GM23338 (cell line): ENCODE measurements at regions not wholly inside any gene's neighbourhood (a gene's known extent, or its start where the extent isn't known, plus 50 kb on each side); places are given as distances from the start of the nearest gene placed in this dataset.
A peak's percentile ranks its signal among the peaks of the same experiment; 100 is the strongest.

Source experiments
- ATAC-seq: fragments of 200-7000 bp; cut with Tn5 transposase; 3 replicates; pipeline ENCODE4 v1.9.1; 2020
- DNase-seq: peaks from one replicate; pipeline ENCODE4 v3.0.0-alpha.2; 2015; ENCODE audit warnings: low spot score
- H2AFZ ChIP-seq: fragments of 200-600 bp; sonication (generic); 2 replicates; pipeline ENCODE4 v1.8.0; 2016; ENCODE audit warnings: antibody characterized with exemption, mild to moderate bottlenecking, moderate library complexity
- H3F3A ChIP-seq: fragments of 200-600 bp; sonication (generic); replicated peaks from 2 replicates; pipeline ENCODE4 v1.8.0; 2017; ENCODE audit warnings: antibody characterized with exemption, mixed run types, low read depth
- H3K27ac ChIP-seq: fragments of 200-600 bp; sonication (generic); 2 replicates; pipeline ENCODE4 v1.6.1; 2016; ENCODE audit warnings: low read depth
- H3K27me3 ChIP-seq: fragments of 200-600 bp; sonication (generic); 2 replicates; pipeline ENCODE4 v1.8.0; 2016; ENCODE audit warnings: mild to moderate bottlenecking, mixed run types, moderate library complexity; ENCODE audit not compliant: insufficient read depth
- H3K36me3 ChIP-seq: fragments of 200-600 bp; sonication (generic); 2 replicates; pipeline ENCODE4 v1.8.0; 2016; ENCODE audit warnings: mild to moderate bottlenecking; ENCODE audit not compliant: insufficient read depth
- H3K4me1 ChIP-seq: fragments of 200-600 bp; sonication (generic); 2 replicates; pipeline ENCODE4 v1.8.0; 2016; ENCODE audit warnings: mild to moderate bottlenecking, moderate library complexity; ENCODE audit not compliant: insufficient read depth
- H3K4me2 ChIP-seq: fragments of 200-600 bp; sonication (generic); 2 replicates; pipeline ENCODE4 v1.7.1; 2017; ENCODE audit warnings: mixed run types
- H3K4me3 ChIP-seq: fragments of 200-600 bp; sonication (generic); 2 replicates; pipeline ENCODE4 v1.6.1; 2016; ENCODE audit warnings: mixed run types
- H3K79me2 ChIP-seq: fragments of 200-600 bp; sonication (generic); replicated peaks from 2 replicates; pipeline ENCODE4 v1.8.0; 2017; ENCODE audit warnings: mild to moderate bottlenecking; ENCODE audit not compliant: insufficient read depth
- H3K9me2 ChIP-seq: fragments of 200-600 bp; sonication (generic); 2 replicates; pipeline ENCODE4 v1.8.0; 2017; ENCODE audit not compliant: insufficient read depth
- H4K20me1 ChIP-seq: fragments of 200-600 bp; sonication (generic); replicated peaks from 2 replicates; pipeline ENCODE4 v1.8.0; 2017; ENCODE audit warnings: mild to moderate bottlenecking; ENCODE audit not compliant: insufficient read depth
- H3K27ac Mint-ChIP-seq: 2 replicates; pipeline ENCODE4 v1.8.0; 2020; ENCODE audit warnings: inconsistent platforms, mild to moderate bottlenecking, moderate library complexity, mixed read lengths
- H3K27me3 Mint-ChIP-seq: 3 replicates; pipeline ENCODE4 v1.8.0; 2022; ENCODE audit warnings: low read depth, mild to moderate bottlenecking, moderate library complexity, mixed read lengths, inconsistent platforms; ENCODE audit not compliant: insufficient read depth, poor library complexity
- H3K36me3 Mint-ChIP-seq: 3 replicates; pipeline ENCODE4 v1.8.0; 2021; ENCODE audit warnings: low read depth, mild to moderate bottlenecking, inconsistent platforms, moderate library complexity, mixed read lengths
- H3K4me1 Mint-ChIP-seq: 3 replicates; pipeline ENCODE4 v1.8.0; 2020; ENCODE audit warnings: mild to moderate bottlenecking, inconsistent platforms, mixed read lengths
- H3K4me3 Mint-ChIP-seq: 3 replicates; pipeline ENCODE4 v1.8.0; 2021; ENCODE audit warnings: moderate library complexity, mild to moderate bottlenecking, inconsistent platforms, mixed read lengths
- H3K9me3 Mint-ChIP-seq: 3 replicates; pipeline ENCODE4 v1.8.0; 2020; ENCODE audit warnings: moderate library complexity, mild to moderate bottlenecking, inconsistent platforms, mixed read lengths
- CREB1 ChIP-seq: fragments of 250-450 bp; sonication (Bioruptor Pico); IDR thresholded peaks from 2 replicates; pipeline ENCODE4 v1.5.0; 2020; ENCODE audit warnings: low read depth, mild to moderate bottlenecking, moderate library complexity
- EZH2phosphoT487 ChIP-seq: fragments of 200-600 bp; sonication (generic); IDR thresholded peaks from one replicate; pipeline ENCODE4 v1.8.1; 2018; ENCODE audit warnings: antibody characterized with exemption; ENCODE audit not compliant: unreplicated experiment
- JUNB ChIP-seq: IDR thresholded peaks from one replicate; pipeline ENCODE4 v1.6.1; 2016; ENCODE audit warnings: antibody characterized with exemption; ENCODE audit not compliant: unreplicated experiment
- POLR2AphosphoS5 ChIP-seq: IDR thresholded peaks from 2 replicates; pipeline ENCODE4 v1.6.1; 2016; ENCODE audit warnings: antibody characterized with exemption, low read depth
- ZNF114 ChIP-seq: fragments of 250-450 bp; sonication (Bioruptor Pico); IDR thresholded peaks from 2 replicates; pipeline ENCODE4 v1.5.0; 2020; ENCODE audit warnings: mild to moderate bottlenecking, moderate library complexity
- ZNF331 ChIP-seq: fragments of 250-450 bp; sonication (Bioruptor Pico); IDR thresholded peaks from 2 replicates; pipeline ENCODE4 v1.5.0; 2020; ENCODE audit warnings: low read depth, mild to moderate bottlenecking, moderate library complexity
- TF ChIP-seq, protein P1 (sequence below): IDR thresholded peaks from 2 replicates; pipeline ENCODE4 v1.6.1; 2016; ENCODE audit warnings: antibody characterized with exemption
- TF ChIP-seq, protein P2 (sequence below): IDR thresholded peaks from one replicate; pipeline ENCODE4 v1.6.1; 2018; ENCODE audit warnings: antibody characterized with exemption; ENCODE audit not compliant: unreplicated experiment
- TF ChIP-seq, protein P3 (sequence below): fragments of 250-450 bp; sonication (Bioruptor Pico); IDR thresholded peaks from 2 replicates; pipeline ENCODE4 v1.5.0; 2020; ENCODE audit warnings: mild to moderate bottlenecking, moderate library complexity

DNA sequence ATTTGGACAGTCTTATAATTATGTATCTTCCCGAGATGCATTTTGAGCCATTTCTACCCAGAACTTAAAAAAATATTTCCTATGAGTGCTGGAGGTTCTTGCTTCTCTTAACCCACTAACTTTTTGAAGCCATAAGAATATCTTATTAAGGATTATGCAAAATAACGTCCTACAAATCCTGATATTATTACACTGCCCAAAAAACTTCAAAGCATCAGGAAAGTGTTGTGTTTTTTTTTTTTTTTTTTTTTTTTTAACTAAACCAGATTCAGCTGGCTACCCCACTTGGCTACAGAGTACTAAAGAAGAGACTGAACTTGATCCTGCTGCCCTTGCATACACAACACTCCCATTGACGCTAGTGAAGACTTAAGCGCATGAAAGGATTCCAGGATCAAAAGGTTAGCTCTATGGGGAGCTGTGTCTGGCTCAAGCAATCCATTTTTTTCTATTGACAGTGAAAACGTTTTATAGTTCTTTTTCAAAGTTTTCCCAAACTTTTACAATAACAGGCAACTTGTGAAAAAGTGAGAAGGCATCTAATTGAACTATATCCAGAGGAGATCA, 141.4 kb downstream of the KCNRG start:
- Histone ChIP-seq H3K9me2 (peaks cover 9% of the 10 kb centered on the region), H3K27ac (no peak overlapping the region), H4K20me1 (no peaks in the 10 kb centered on the region), H3K4me2 (no peak overlapping the region), H3K4me3 (no peak overlapping the region), H3K4me1 (no peaks in the 10 kb centered on the region; the same call in 1 of the 2 replicates), H3K79me2 (no peaks in the 10 kb centered on the region), H3K27me3 (no peaks in the 10 kb centered on the region), H3K36me3 (no peaks in the 10 kb centered on the region), H2AFZ (no peak overlapping the region), H3F3A (no peaks in the 10 kb centered on the region)
- DNase-seq (peak; percentile 23), ATAC-seq (peak; percentile 76)
- Mint-ChIP-seq H3K4me1 (peaks cover 2% of the 10 kb centered on the region; the same call in 2 of the 3 replicates), H3K27me3 (no peaks in the 10 kb centered on the region), H3K36me3 (no peaks in the 10 kb centered on the region), H3K9me3 (no peaks in the 10 kb centered on the region), H3K27ac (no peak overlapping the region), H3K4me3 (no peak overlapping the region)
- TF ChIP-seq ZNF331 (CRISPR knock-in tag) (no peak), POLR2AphosphoS5 (no peak), ZNF114 (CRISPR knock-in tag) (no peak), EZH2phosphoT487 (no peak), CREB1 (CRISPR knock-in tag) (no peak), JUNB (no peak)
- TF ChIP-seq, protein P1, sequence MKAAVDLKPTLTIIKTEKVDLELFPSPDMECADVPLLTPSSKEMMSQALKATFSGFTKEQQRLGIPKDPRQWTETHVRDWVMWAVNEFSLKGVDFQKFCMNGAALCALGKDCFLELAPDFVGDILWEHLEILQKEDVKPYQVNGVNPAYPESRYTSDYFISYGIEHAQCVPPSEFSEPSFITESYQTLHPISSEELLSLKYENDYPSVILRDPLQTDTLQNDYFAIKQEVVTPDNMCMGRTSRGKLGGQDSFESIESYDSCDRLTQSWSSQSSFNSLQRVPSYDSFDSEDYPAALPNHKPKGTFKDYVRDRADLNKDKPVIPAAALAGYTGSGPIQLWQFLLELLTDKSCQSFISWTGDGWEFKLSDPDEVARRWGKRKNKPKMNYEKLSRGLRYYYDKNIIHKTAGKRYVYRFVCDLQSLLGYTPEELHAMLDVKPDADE = no peak
- TF ChIP-seq, protein P2, sequence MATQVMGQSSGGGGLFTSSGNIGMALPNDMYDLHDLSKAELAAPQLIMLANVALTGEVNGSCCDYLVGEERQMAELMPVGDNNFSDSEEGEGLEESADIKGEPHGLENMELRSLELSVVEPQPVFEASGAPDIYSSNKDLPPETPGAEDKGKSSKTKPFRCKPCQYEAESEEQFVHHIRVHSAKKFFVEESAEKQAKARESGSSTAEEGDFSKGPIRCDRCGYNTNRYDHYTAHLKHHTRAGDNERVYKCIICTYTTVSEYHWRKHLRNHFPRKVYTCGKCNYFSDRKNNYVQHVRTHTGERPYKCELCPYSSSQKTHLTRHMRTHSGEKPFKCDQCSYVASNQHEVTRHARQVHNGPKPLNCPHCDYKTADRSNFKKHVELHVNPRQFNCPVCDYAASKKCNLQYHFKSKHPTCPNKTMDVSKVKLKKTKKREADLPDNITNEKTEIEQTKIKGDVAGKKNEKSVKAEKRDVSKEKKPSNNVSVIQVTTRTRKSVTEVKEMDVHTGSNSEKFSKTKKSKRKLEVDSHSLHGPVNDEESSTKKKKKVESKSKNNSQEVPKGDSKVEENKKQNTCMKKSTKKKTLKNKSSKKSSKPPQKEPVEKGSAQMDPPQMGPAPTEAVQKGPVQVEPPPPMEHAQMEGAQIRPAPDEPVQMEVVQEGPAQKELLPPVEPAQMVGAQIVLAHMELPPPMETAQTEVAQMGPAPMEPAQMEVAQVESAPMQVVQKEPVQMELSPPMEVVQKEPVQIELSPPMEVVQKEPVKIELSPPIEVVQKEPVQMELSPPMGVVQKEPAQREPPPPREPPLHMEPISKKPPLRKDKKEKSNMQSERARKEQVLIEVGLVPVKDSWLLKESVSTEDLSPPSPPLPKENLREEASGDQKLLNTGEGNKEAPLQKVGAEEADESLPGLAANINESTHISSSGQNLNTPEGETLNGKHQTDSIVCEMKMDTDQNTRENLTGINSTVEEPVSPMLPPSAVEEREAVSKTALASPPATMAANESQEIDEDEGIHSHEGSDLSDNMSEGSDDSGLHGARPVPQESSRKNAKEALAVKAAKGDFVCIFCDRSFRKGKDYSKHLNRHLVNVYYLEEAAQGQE = no peak
- TF ChIP-seq, protein P3, sequence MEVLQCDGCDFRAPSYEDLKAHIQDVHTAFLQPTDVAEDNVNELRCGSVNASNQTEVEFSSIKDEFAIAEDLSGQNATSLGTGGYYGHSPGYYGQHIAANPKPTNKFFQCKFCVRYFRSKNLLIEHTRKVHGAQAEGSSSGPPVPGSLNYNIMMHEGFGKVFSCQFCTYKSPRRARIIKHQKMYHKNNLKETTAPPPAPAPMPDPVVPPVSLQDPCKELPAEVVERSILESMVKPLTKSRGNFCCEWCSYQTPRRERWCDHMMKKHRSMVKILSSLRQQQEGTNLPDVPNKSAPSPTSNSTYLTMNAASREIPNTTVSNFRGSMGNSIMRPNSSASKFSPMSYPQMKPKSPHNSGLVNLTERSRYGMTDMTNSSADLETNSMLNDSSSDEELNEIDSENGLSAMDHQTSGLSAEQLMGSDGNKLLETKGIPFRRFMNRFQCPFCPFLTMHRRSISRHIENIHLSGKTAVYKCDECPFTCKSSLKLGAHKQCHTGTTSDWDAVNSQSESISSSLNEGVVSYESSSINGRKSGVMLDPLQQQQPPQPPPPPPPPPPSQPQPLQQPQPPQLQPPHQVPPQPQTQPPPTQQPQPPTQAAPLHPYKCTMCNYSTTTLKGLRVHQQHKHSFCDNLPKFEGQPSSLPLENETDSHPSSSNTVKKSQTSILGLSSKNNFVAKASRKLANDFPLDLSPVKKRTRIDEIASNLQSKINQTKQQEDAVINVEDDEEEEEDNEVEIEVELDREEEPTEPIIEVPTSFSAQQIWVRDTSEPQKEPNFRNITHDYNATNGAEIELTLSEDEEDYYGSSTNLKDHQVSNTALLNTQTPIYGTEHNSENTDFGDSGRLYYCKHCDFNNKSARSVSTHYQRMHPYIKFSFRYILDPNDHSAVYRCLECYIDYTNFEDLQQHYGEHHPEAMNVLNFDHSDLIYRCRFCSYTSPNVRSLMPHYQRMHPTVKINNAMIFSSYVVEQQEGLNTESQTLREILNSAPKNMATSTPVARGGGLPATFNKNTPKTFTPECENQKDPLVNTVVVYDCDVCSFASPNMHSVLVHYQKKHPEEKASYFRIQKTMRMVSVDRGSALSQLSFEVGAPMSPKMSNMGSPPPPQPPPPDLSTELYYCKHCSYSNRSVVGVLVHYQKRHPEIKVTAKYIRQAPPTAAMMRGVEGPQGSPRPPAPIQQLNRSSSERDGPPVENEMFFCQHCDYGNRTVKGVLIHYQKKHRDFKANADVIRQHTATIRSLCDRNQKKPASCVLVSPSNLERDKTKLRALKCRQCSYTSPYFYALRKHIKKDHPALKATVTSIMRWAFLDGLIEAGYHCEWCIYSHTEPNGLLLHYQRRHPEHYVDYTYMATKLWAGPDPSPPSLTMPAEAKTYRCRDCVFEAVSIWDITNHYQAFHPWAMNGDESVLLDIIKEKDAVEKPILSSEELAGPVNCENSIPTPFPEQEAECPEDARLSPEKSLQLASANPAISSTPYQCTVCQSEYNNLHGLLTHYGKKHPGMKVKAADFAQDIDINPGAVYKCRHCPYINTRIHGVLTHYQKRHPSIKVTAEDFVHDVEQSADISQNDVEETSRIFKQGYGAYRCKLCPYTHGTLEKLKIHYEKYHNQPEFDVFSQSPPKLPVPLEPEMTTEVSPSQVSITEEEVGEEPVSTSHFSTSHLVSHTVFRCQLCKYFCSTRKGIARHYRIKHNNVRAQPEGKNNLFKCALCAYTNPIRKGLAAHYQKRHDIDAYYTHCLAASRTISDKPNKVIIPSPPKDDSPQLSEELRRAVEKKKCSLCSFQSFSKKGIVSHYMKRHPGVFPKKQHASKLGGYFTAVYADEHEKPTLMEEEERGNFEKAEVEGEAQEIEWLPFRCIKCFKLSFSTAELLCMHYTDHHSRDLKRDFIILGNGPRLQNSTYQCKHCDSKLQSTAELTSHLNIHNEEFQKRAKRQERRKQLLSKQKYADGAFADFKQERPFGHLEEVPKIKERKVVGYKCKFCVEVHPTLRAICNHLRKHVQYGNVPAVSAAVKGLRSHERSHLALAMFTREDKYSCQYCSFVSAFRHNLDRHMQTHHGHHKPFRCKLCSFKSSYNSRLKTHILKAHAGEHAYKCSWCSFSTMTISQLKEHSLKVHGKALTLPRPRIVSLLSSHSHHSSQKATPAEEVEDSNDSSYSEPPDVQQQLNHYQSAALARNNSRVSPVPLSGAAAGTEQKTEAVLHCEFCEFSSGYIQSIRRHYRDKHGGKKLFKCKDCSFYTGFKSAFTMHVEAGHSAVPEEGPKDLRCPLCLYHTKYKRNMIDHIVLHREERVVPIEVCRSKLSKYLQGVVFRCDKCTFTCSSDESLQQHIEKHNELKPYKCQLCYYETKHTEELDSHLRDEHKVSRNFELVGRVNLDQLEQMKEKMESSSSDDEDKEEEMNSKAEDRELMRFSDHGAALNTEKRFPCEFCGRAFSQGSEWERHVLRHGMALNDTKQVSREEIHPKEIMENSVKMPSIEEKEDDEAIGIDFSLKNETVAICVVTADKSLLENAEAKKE (CRISPR knock-in tag) = no peak
